SK-N-SH (cell line): ENCODE measurements at regions not wholly inside any gene's neighbourhood (a gene's known extent, or its start where the extent isn't known, plus 50 kb on each side); places are given as distances from the start of the nearest gene placed in this dataset.

Experiments used
- CTCF ChIA-PET: fragments of 300-600, 350-600 bp; formaldehyde crosslinking; extraction: SDS; loops from one replicate; lab custom pipeline; 2021; lab: Yijun Ruan, JAX
- POLR2A ChIA-PET: fragments of 350-600 bp; sonication (Branson Sonifier 250); formaldehyde crosslinking; extraction: SDS; loops from one replicate; lab custom pipeline; 2020; ENCODE audit warnings: antibody characterized with exemption, inconsistent platforms; lab: Yijun Ruan, JAX
- DNase-seq: peaks from one replicate; pipeline ENCODE4 v3.0.0; 2012
- H2AFZ ChIP-seq: fragments of 200-600 bp; sonication (generic); 2 replicates; pipeline ENCODE4 v1.8.1; 2016; ENCODE audit warnings: antibody characterized with exemption, mild to moderate bottlenecking, low read depth
- H3F3A ChIP-seq: fragments of 200-600 bp; sonication (generic); replicated peaks from 2 replicates; pipeline ENCODE3; 2016; ENCODE audit warnings: antibody characterized with exemption, mild to moderate bottlenecking; ENCODE audit not compliant: insufficient read depth
- H3K27ac ChIP-seq, 2 experiments: fragments of 200-500 bp in 1 of 2; fragments of 200-600 bp in 1 of 2; sonication (Bioruptor generic) in 1 of 2; sonication (generic), shearing (Covaris generic) in 1 of 2; 2 replicates each; pipeline versions ENCODE4 v1.5.1 to v1.6.1; 2014 to 2016; ENCODE audit warnings: low read depth in 2 of 2, inconsistent platforms in 1 of 2, low read length in 1 of 2, mild to moderate bottlenecking in 1 of 2, mixed read lengths in 1 of 2
- H3K27me3 ChIP-seq: fragments of 200-600 bp; sonication (generic), shearing (Covaris generic); 2 replicates; pipeline ENCODE4 v1.6.1; 2016; ENCODE audit warnings: mixed run types; ENCODE audit not compliant: insufficient read depth
- H3K36me3 ChIP-seq, 2 experiments: fragments of 200-500 bp in 1 of 2; fragments of 200-600 bp in 1 of 2; sonication (Bioruptor generic) in 1 of 2; sonication (generic) in 1 of 2; replicated peaks in 1 of 2; 2 replicates each; pipeline versions ENCODE3 to v1.5.1; 2014 to 2016; ENCODE audit warnings: low read length in 1 of 2, mild to moderate bottlenecking in 1 of 2; ENCODE audit not compliant: insufficient read depth in 2 of 2, control insufficient read depth in 1 of 2
- H3K4me1 ChIP-seq, 2 experiments: fragments of 200-500 bp in 1 of 2; fragments of 200-600 bp in 1 of 2; sonication (Bioruptor generic) in 1 of 2; sonication (generic), shearing (Covaris generic) in 1 of 2; 2 replicates each; pipeline versions ENCODE4 v1.5.1 to v1.6.1; 2014 to 2016; ENCODE audit warnings: low read depth in 1 of 2, low read length in 1 of 2, mixed run types in 1 of 2; ENCODE audit not compliant: insufficient read depth in 2 of 2, control insufficient read depth in 1 of 2
- H3K4me2 ChIP-seq: fragments of 200-600 bp; sonication (generic), shearing (Covaris generic); 2 replicates; pipeline ENCODE4 v1.6.1; 2017; ENCODE audit warnings: mixed run types
- H3K4me3 ChIP-seq, 2 experiments: fragments of 200-500 bp in 1 of 2; fragments of 200-600 bp in 1 of 2; sonication (Bioruptor generic) in 1 of 2; sonication (generic), shearing (Covaris generic) in 1 of 2; 2 replicates each; pipeline versions ENCODE4 v1.5.1 to v1.8.1; 2014 to 2016; ENCODE audit warnings: low read depth in 2 of 2, inconsistent platforms in 1 of 2, low read length in 1 of 2, mild to moderate bottlenecking in 1 of 2, mixed read lengths in 1 of 2, moderate library complexity in 1 of 2
- H3K79me2 ChIP-seq: fragments of 200-600 bp; sonication (generic); 2 replicates; pipeline ENCODE4 v1.8.1; 2017; ENCODE audit warnings: mild to moderate bottlenecking; ENCODE audit not compliant: insufficient read depth
- H3K9ac ChIP-seq: fragments of 200-600 bp; sonication (generic); 2 replicates; pipeline ENCODE4 v1.6.1; 2017; ENCODE audit warnings: mixed run types
- H3K9me2 ChIP-seq: fragments of 200-600 bp; sonication (generic); 2 replicates; pipeline ENCODE4 v1.6.1; 2017; ENCODE audit warnings: mixed run types
- H3K9me3 ChIP-seq: fragments of 200-600 bp; sonication (generic); 2 replicates; pipeline ENCODE4 v1.6.1; 2017; ENCODE audit warnings: mixed run types, mild to moderate bottlenecking, moderate library complexity
- H4K20me1 ChIP-seq: fragments of 200-600 bp; sonication (generic); 2 replicates; pipeline ENCODE4 v1.6.1; 2017; ENCODE audit warnings: mild to moderate bottlenecking, mixed run types; ENCODE audit not compliant: insufficient read depth
- CHD2 ChIP-seq: fragments of 150-350 bp; IDR thresholded peaks from 2 replicates; pipeline ENCODE4 v1.6.1; 2018; ENCODE audit warnings: low read length; ENCODE audit not compliant: partially characterized antibody
- ELF1 ChIP-seq: IDR thresholded peaks from 2 replicates; pipeline ENCODE4 v1.4.0; 2012
- EZH2phosphoT487 ChIP-seq: fragments of 200-600 bp; sonication (generic); IDR thresholded peaks from 2 replicates; pipeline ENCODE4 v1.6.1; 2017; ENCODE audit warnings: low read depth, mixed run types, mild to moderate bottlenecking, antibody characterized with exemption, moderate library complexity, borderline replicate concordance
- FOXJ3 ChIP-seq: sonication (generic); formaldehyde crosslinking; IDR thresholded peaks from 2 replicates; pipeline ENCODE4 v1.5.1; 2020; ENCODE audit warnings: mild to moderate bottlenecking, missing genetic modification reagents
- GATA2 ChIP-seq: sonication (generic); formaldehyde crosslinking; IDR thresholded peaks from 2 replicates; pipeline ENCODE4 v1.5.0; 2020; ENCODE audit warnings: mild to moderate bottlenecking, missing genetic modification reagents
- IRF3 ChIP-seq: fragments of 150-350 bp; IDR thresholded peaks from 2 replicates; pipeline ENCODE4 v1.6.1; 2016; ENCODE audit warnings: mild to moderate bottlenecking, low read depth, low read length
- NFIC ChIP-seq: IDR thresholded peaks from 2 replicates; pipeline ENCODE4 v1.4.0; 2012; ENCODE audit warnings: borderline replicate concordance
- RAD21 ChIP-seq: IDR thresholded peaks from 2 replicates; pipeline ENCODE4 v1.6.1; 2012; ENCODE audit warnings: mild to moderate bottlenecking, low read length
- RXRA ChIP-seq: IDR thresholded peaks from 2 replicates; pipeline ENCODE4 v1.4.0; 2012; ENCODE audit warnings: low read depth, mild to moderate bottlenecking, borderline replicate concordance
- SMC3 ChIP-seq: IDR thresholded peaks from 2 replicates; pipeline ENCODE4 v1.6.1; 2012; ENCODE audit warnings: low read depth, low read length, improper control_type of control experiment
- TEAD4 ChIP-seq: IDR thresholded peaks from 2 replicates; pipeline ENCODE4 v1.4.0; 2012; ENCODE audit warnings: mild to moderate bottlenecking, borderline replicate concordance; ENCODE audit not compliant: insufficient read depth
- USF1 ChIP-seq: IDR thresholded peaks from 2 replicates; pipeline ENCODE4 v1.4.0; 2012; ENCODE audit warnings: low read depth, borderline replicate concordance
- USF2 ChIP-seq: fragments of 150-350 bp; IDR thresholded peaks from 2 replicates; pipeline ENCODE4 v1.6.1; 2017; ENCODE audit warnings: antibody characterized with exemption, low read length, low read depth, borderline replicate concordance
- YY1 ChIP-seq: IDR thresholded peaks from 2 replicates; pipeline ENCODE4 v1.4.0; 2012; ENCODE audit warnings: low read depth, mild to moderate bottlenecking
- whole genome bisulfite sequencing: methylation state at CpG from one replicate; pipeline ENCODE4 v1.1.6; 2017; ENCODE audit warnings: low lambda C conversion rate; 5-methylcytosine and 5-hydroxymethylcytosine counted together

DNA sequence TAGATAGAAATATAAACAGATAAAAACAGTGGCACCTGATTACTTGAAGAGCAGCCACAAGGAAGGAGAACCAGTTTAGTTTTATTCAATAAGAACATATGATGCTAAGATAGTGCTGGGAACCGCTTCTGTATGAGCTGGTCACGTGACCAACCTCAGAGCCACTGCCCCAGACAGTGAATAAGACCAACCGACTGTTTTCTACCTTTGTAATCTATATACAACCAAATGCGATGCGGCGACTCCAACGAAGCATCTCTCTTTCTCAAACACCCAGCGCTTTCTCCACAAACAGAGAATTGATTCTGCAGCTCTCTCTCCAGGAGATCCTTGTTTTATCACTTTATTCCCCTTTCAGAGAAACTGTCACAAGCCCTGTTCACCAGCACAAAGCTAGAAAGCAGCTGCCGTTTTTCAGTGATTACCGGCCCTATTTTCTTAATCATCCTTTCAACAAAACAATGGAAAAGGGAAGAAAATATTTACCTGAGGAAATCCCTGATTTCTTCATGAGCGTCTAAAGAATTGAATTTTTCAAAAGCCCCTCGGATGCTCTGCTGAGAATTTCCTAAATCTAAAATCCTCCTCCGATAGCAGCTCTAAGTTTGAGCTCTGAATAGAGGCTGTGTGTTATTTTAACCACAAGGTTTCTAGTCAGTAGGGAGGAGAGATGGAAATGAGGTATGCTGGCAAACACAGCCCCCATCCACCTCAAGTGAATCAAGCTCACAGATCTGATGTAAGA lies 55.7 kb upstream of the JCAD start:
- Histone ChIP-seq H3K79me2 (no peaks in the 10 kb centered on the region), H3K9ac (no peak overlapping the region), H3K27ac (no peak overlapping the region), H3K36me3 (no peaks in the 10 kb centered on the region), H3K4me3 (peak overlapping the region in 1 of 2 experiments; percentile 20; a peak in 1 of 4 replicates), H3F3A (peaks cover 14% of the 10 kb centered on the region), H3K4me2 (peak overlapping the region; percentile 43; the same call in 1 of the 2 replicates), H3K27me3 (no peaks in the 10 kb centered on the region), H4K20me1 (no peaks in the 10 kb centered on the region), H3K9me2 (no peaks in the 10 kb centered on the region), H2AFZ (peak overlapping the region; percentile 94), H3K4me1 (peaks cover 0 to 18% of the 10 kb centered on the region in 2 experiments; a peak in 1 of 4 replicates), H3K9me3 (no peaks in the 10 kb centered on the region)
- TF ChIP-seq FOXJ3, result no peak
- no peak for TF ChIP-seq NFIC
- TF ChIP-seq USF2, result peak; percentile 43; the same call in 1 of the 2 replicates
- TF ChIP-seq GATA2 (CRISPR knock-in tag), result no peak
- TF ChIP-seq USF1, result peak; percentile 88
- no peak for TF ChIP-seq EZH2phosphoT487
- no peak for TF ChIP-seq ELF1
- WGBS, result 30% methylated on average over 13 of the region's 13 CpGs
- peak; percentile 56 for DNase-seq
- POLR2A ChIA-PET, result no interaction called here
- CTCF ChIA-PET, result interaction anchor here (1.0 to 1.7 kb wide), 3 partner anchors 10 to 126 kb away, joined by 3 to 6 read pairs (median 3); no protein-coding TSS in a partner anchor

DNA sequence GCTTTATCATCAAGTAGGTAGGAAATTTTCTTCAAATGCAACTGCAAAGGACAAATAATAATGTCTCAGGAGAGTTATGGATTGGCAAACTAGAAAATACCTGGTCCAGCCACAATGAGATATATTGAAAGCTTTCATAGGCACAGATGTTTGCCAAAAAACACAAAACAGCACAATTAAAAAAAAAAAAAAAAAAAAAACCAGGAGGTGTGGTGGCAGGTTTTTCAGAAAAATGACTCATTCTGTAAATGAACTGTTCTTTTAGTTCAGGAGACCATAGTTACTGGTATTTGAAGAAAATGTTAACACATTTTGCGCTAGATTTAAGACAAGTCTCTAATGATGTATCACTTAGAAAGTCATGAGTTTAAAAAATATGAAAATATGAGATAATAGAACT lies 55.0 kb upstream of the JCAD start:
- H3K27me3 ChIP-seq, result no peaks in the 10 kb centered on the region
- H3K4me3 ChIP-seq, result no peak overlapping the region
- peaks cover 0 to 18% of the 10 kb centered on the region in 2 experiments; a peak in 1 of 4 replicates for H3K4me1 ChIP-seq
- TF ChIP-seq RAD21 (no peak), SMC3 (no peak), TEAD4 (no peak), YY1 (no peak), CHD2 (no peak), RXRA (no peak), IRF3 (no peak)
- 93% methylated on average over 1 of the region's 1 CpG for WGBS
- CTCF ChIA-PET, result interaction anchor here (1.7 kb wide), 1 partner anchor 9 kb away, joined by 6 read pairs; no protein-coding TSS in a partner anchor
- H3K9ac ChIP-seq, result no peak overlapping the region
- H4K20me1 ChIP-seq, result no peaks in the 10 kb centered on the region
- no peaks in the 10 kb centered on the region for H3K36me3 ChIP-seq
- H3F3A ChIP-seq, result peaks cover 14% of the 10 kb centered on the region
- H3K27ac ChIP-seq, result no peak overlapping the region
- no peaks in the 10 kb centered on the region for H3K9me3 ChIP-seq
- H3K9me2 ChIP-seq, result no peaks in the 10 kb centered on the region
- H2AFZ ChIP-seq, result peak overlapping the region; percentile 94; the same call in 1 of the 2 replicates
- H3K79me2 ChIP-seq, result no peaks in the 10 kb centered on the region
- peak overlapping the region; percentile 43; the same call in 1 of the 2 replicates for H3K4me2 ChIP-seq
- DNase-seq, result no peak
- POLR2A ChIA-PET, result no interaction called here
